ENCODE measurements at regions not wholly inside any gene's neighbourhood (a gene's known extent, or its start where the extent isn't known, plus 50 kb on each side); places are given as distances from the start of the nearest gene placed in this dataset.
A peak's percentile ranks its signal among the peaks of the same experiment; 100 is the strongest.
"Not testable (repeated sequence)": the region's sequence is repeated elsewhere in the genome, so short reads cannot be mapped to it uniquely, and the experiment has no call there.

GRCh38 chr20:53656293-53657202 lies 62.9 kb upstream of the ZNF217 start:
- H3K27ac ChIP-seq (ENCODE audit: low read length) = no peak overlapping the region
- H3K4me1 ChIP-seq (ENCODE audit: control insufficient read depth, insufficient read depth, low read length) = peaks cover 8% of the 10 kb centered on the region
- WGBS (ENCODE audit: insufficient coverage) = 19% methylated on average over 2 of the region's 4 CpGs
- no peaks in the 10 kb centered on the region for H3K9me3 ChIP-seq (replicated peaks; ENCODE audit: control insufficient read depth, low read depth, low read length)
- no peaks in the 10 kb centered on the region for H3K27me3 ChIP-seq (ENCODE audit: control insufficient read depth, insufficient read depth, low read length)
- DNase-seq = peak; percentile 50
- no peak overlapping the region for H3K4me3 ChIP-seq (ENCODE audit: low read length)
- no peaks in the 10 kb centered on the region for H3K36me3 ChIP-seq (ENCODE audit: control insufficient read depth, insufficient read depth, low read length)

GRCh38 chr20:53655625-53656292 lies 62.1 kb upstream of the ZNF217 start:
- Histone ChIP-seq H3K9me3 (replicated peaks; ENCODE audit: control insufficient read depth, low read depth, low read length) (no peaks in the 10 kb centered on the region), H3K4me1 (ENCODE audit: control insufficient read depth, insufficient read depth, low read length) (peaks cover 3% of the 10 kb centered on the region), H3K36me3 (ENCODE audit: control insufficient read depth, insufficient read depth, low read length) (no peaks in the 10 kb centered on the region), H3K27ac (ENCODE audit: low read length) (no peak overlapping the region), H3K27me3 (ENCODE audit: control insufficient read depth, insufficient read depth, low read length) (no peaks in the 10 kb centered on the region), H3K4me3 (ENCODE audit: low read length) (no peak overlapping the region)
- WGBS (ENCODE audit: insufficient coverage) = 60% methylated on average over 1 of the region's 4 CpGs
- no peak for DNase-seq

GRCh38 chr20:53654932-53655624 lies 61.4 kb upstream of the ZNF217 start:
- Histone ChIP-seq H3K4me3 (ENCODE audit: low read length) (no peak overlapping the region), H3K4me1 (ENCODE audit: control insufficient read depth, insufficient read depth, low read length) (no peaks in the 10 kb centered on the region)
- WGBS (ENCODE audit: insufficient coverage) = no CpG with 5 or more reads among the region's 13 CpGs

GRCh38 chr20:53654521-53654920 lies 60.9 kb upstream of the ZNF217 start:
- H3K27ac ChIP-seq (ENCODE audit: low read length); H3K36me3 ChIP-seq (ENCODE audit: control insufficient read depth, insufficient read depth, low read length); H3K4me1 ChIP-seq (ENCODE audit: control insufficient read depth, insufficient read depth, low read length); H3K27me3 ChIP-seq (ENCODE audit: control insufficient read depth, insufficient read depth, low read length); DNase-seq; H3K9me3 ChIP-seq (replicated peaks; ENCODE audit: control insufficient read depth, low read depth, low read length); H3K4me3 ChIP-seq (ENCODE audit: low read length): not testable (repeated sequence)
- WGBS (ENCODE audit: insufficient coverage) = 90% methylated on average over 3 of the region's 8 CpGs

More at GRCh38 chr20:53654932-53655624, 61.4 kb upstream of the ZNF217 start:
- Histone ChIP-seq H3K27me3 (ENCODE audit: control insufficient read depth, insufficient read depth, low read length) (no peaks in the 10 kb centered on the region), H3K9me3 (replicated peaks; ENCODE audit: control insufficient read depth, low read depth, low read length) (no peaks in the 10 kb centered on the region), H3K27ac (ENCODE audit: low read length) (peak overlapping the region; percentile 21), H3K36me3 (ENCODE audit: control insufficient read depth, insufficient read depth, low read length) (no peaks in the 10 kb centered on the region)
- DNase-seq = peak; percentile 72

- no peaks in the 10 kb centered on the region for H3K9me3 ChIP-seq (replicated peaks; ENCODE audit: control insufficient read depth, low read depth, low read length)
- peak; percentile 42 for DNase-seq
- H3K27me3 ChIP-seq (ENCODE audit: control insufficient read depth, insufficient read depth, low read length) = no peaks in the 10 kb centered on the region
- H3K36me3 ChIP-seq (ENCODE audit: control insufficient read depth, insufficient read depth, low read length) = no peaks in the 10 kb centered on the region
- H3K27ac ChIP-seq (ENCODE audit: low read length) = peak overlapping the region; percentile 49
- WGBS (ENCODE audit: insufficient coverage) = 20% methylated on average over 2 of the region's 5 CpGs
- H3K4me1 ChIP-seq (ENCODE audit: control insufficient read depth, insufficient read depth, low read length) = no peaks in the 10 kb centered on the region
- no peak overlapping the region for H3K4me3 ChIP-seq (ENCODE audit: low read length)
Measured at GRCh38 chr20:53652859-53653517, 59.3 kb upstream of the ZNF217 start.

- H3K27ac ChIP-seq (ENCODE audit: low read length) = peak overlapping the region; percentile 49
- H3K36me3 ChIP-seq (ENCODE audit: control insufficient read depth, insufficient read depth, low read length) = no peaks in the 10 kb centered on the region
- peak; percentile 54 for DNase-seq
- WGBS (ENCODE audit: insufficient coverage) = no CpG with 5 or more reads among the region's 7 CpGs
- no peak overlapping the region for H3K4me3 ChIP-seq (ENCODE audit: low read length)
- no peaks in the 10 kb centered on the region for H3K9me3 ChIP-seq (replicated peaks; ENCODE audit: control insufficient read depth, low read depth, low read length)
- H3K27me3 ChIP-seq (ENCODE audit: control insufficient read depth, insufficient read depth, low read length) = no peaks in the 10 kb centered on the region
- no peaks in the 10 kb centered on the region for H3K4me1 ChIP-seq (ENCODE audit: control insufficient read depth, insufficient read depth, low read length)
Measured at GRCh38 chr20:53652090-53652858, 58.6 kb upstream of the ZNF217 start.

GRCh38 chr20:53649493-53649892 lies 55.9 kb upstream of the ZNF217 start:
- not testable (repeated sequence) for H3K36me3 ChIP-seq (ENCODE audit: control insufficient read depth, insufficient read depth, low read length); H3K27me3 ChIP-seq (ENCODE audit: control insufficient read depth, insufficient read depth, low read length); DNase-seq; H3K27ac ChIP-seq (ENCODE audit: low read length); H3K4me3 ChIP-seq (ENCODE audit: low read length); H3K9me3 ChIP-seq (replicated peaks; ENCODE audit: control insufficient read depth, low read depth, low read length); H3K4me1 ChIP-seq (ENCODE audit: control insufficient read depth, insufficient read depth, low read length)
- 100% methylated on average over 3 of the region's 10 CpGs for WGBS (ENCODE audit: insufficient coverage)

GRCh38 chr20:53647286-53647821 lies 53.7 kb upstream of the ZNF217 start:
- peaks cover 3% of the 10 kb centered on the region for H3K4me1 ChIP-seq (ENCODE audit: control insufficient read depth, insufficient read depth, low read length)
- WGBS (ENCODE audit: insufficient coverage) = 86% methylated on average over 1 of the region's 7 CpGs
- no peak for DNase-seq
- no peak overlapping the region for H3K4me3 ChIP-seq (ENCODE audit: low read length)
- no peaks in the 10 kb centered on the region for H3K36me3 ChIP-seq (ENCODE audit: control insufficient read depth, insufficient read depth, low read length)
- no peak overlapping the region for H3K27ac ChIP-seq (ENCODE audit: low read length)
- no peaks in the 10 kb centered on the region for H3K9me3 ChIP-seq (replicated peaks; ENCODE audit: control insufficient read depth, low read depth, low read length)
- no peaks in the 10 kb centered on the region for H3K27me3 ChIP-seq (ENCODE audit: control insufficient read depth, insufficient read depth, low read length)

- WGBS (ENCODE audit: insufficient coverage) = 88% methylated on average over 2 of the region's 3 CpGs
- no peaks in the 10 kb centered on the region for H3K27me3 ChIP-seq (ENCODE audit: control insufficient read depth, insufficient read depth, low read length)
- no peak for DNase-seq
- peaks cover 3% of the 10 kb centered on the region for H3K4me1 ChIP-seq (ENCODE audit: control insufficient read depth, insufficient read depth, low read length)
- H3K27ac ChIP-seq (ENCODE audit: low read length) = no peak overlapping the region
- H3K9me3 ChIP-seq (replicated peaks; ENCODE audit: control insufficient read depth, low read depth, low read length) = no peaks in the 10 kb centered on the region
- no peaks in the 10 kb centered on the region for H3K36me3 ChIP-seq (ENCODE audit: control insufficient read depth, insufficient read depth, low read length)
- H3K4me3 ChIP-seq (ENCODE audit: low read length) = no peak overlapping the region
Measured at GRCh38 chr20:53646550-53646949, 52.9 kb upstream of the ZNF217 start.

Data from muscle of leg (tissue), 3 donors.